GM23338 (cell line): ENCODE measurements at regions not wholly inside any gene's neighbourhood (a gene's known extent, or its start where the extent isn't known, plus 50 kb on each side); places are given as distances from the start of the nearest gene placed in this dataset.

Experiments
- ATAC-seq: fragments of 200-7000 bp; cut with Tn5 transposase; 3 replicates; pipeline ENCODE4 v1.9.1; 2020
- DNase-seq: peaks from one replicate; pipeline ENCODE4 v3.0.0-alpha.2; 2015; ENCODE audit warnings: low spot score
- H2AFZ ChIP-seq: fragments of 200-600 bp; sonication (generic); 2 replicates; pipeline ENCODE4 v1.8.0; 2016; ENCODE audit warnings: antibody characterized with exemption, mild to moderate bottlenecking, moderate library complexity
- H3F3A ChIP-seq: fragments of 200-600 bp; sonication (generic); replicated peaks from 2 replicates; pipeline ENCODE4 v1.8.0; 2017; ENCODE audit warnings: antibody characterized with exemption, mixed run types, low read depth
- H3K27ac ChIP-seq: fragments of 200-600 bp; sonication (generic); 2 replicates; pipeline ENCODE4 v1.6.1; 2016; ENCODE audit warnings: low read depth
- H3K27me3 ChIP-seq: fragments of 200-600 bp; sonication (generic); 2 replicates; pipeline ENCODE4 v1.8.0; 2016; ENCODE audit warnings: mild to moderate bottlenecking, mixed run types, moderate library complexity; ENCODE audit not compliant: insufficient read depth
- H3K36me3 ChIP-seq: fragments of 200-600 bp; sonication (generic); 2 replicates; pipeline ENCODE4 v1.8.0; 2016; ENCODE audit warnings: mild to moderate bottlenecking; ENCODE audit not compliant: insufficient read depth
- H3K4me1 ChIP-seq: fragments of 200-600 bp; sonication (generic); 2 replicates; pipeline ENCODE4 v1.8.0; 2016; ENCODE audit warnings: mild to moderate bottlenecking, moderate library complexity; ENCODE audit not compliant: insufficient read depth
- H3K4me2 ChIP-seq: fragments of 200-600 bp; sonication (generic); 2 replicates; pipeline ENCODE4 v1.7.1; 2017; ENCODE audit warnings: mixed run types
- H3K4me3 ChIP-seq: fragments of 200-600 bp; sonication (generic); 2 replicates; pipeline ENCODE4 v1.6.1; 2016; ENCODE audit warnings: mixed run types
- H3K79me2 ChIP-seq: fragments of 200-600 bp; sonication (generic); replicated peaks from 2 replicates; pipeline ENCODE4 v1.8.0; 2017; ENCODE audit warnings: mild to moderate bottlenecking; ENCODE audit not compliant: insufficient read depth
- H3K9me2 ChIP-seq: fragments of 200-600 bp; sonication (generic); 2 replicates; pipeline ENCODE4 v1.8.0; 2017; ENCODE audit not compliant: insufficient read depth
- H4K20me1 ChIP-seq: fragments of 200-600 bp; sonication (generic); replicated peaks from 2 replicates; pipeline ENCODE4 v1.8.0; 2017; ENCODE audit warnings: mild to moderate bottlenecking; ENCODE audit not compliant: insufficient read depth
- H3K27ac Mint-ChIP-seq: 2 replicates; pipeline ENCODE4 v1.8.0; 2020; ENCODE audit warnings: inconsistent platforms, mild to moderate bottlenecking, moderate library complexity, mixed read lengths
- H3K27me3 Mint-ChIP-seq: 3 replicates; pipeline ENCODE4 v1.8.0; 2022; ENCODE audit warnings: low read depth, mild to moderate bottlenecking, moderate library complexity, mixed read lengths, inconsistent platforms; ENCODE audit not compliant: insufficient read depth, poor library complexity
- H3K36me3 Mint-ChIP-seq: 3 replicates; pipeline ENCODE4 v1.8.0; 2021; ENCODE audit warnings: low read depth, mild to moderate bottlenecking, inconsistent platforms, moderate library complexity, mixed read lengths
- H3K4me1 Mint-ChIP-seq: 3 replicates; pipeline ENCODE4 v1.8.0; 2020; ENCODE audit warnings: mild to moderate bottlenecking, inconsistent platforms, mixed read lengths
- H3K4me3 Mint-ChIP-seq: 3 replicates; pipeline ENCODE4 v1.8.0; 2021; ENCODE audit warnings: moderate library complexity, mild to moderate bottlenecking, inconsistent platforms, mixed read lengths
- H3K9me3 Mint-ChIP-seq: 3 replicates; pipeline ENCODE4 v1.8.0; 2020; ENCODE audit warnings: moderate library complexity, mild to moderate bottlenecking, inconsistent platforms, mixed read lengths
- CREB1 ChIP-seq: fragments of 250-450 bp; sonication (Bioruptor Pico); IDR thresholded peaks from 2 replicates; pipeline ENCODE4 v1.5.0; 2020; ENCODE audit warnings: low read depth, mild to moderate bottlenecking, moderate library complexity
- ETS1 ChIP-seq: IDR thresholded peaks from 2 replicates; pipeline ENCODE4 v1.6.1; 2016; ENCODE audit warnings: antibody characterized with exemption
- EZH2 ChIP-seq: fragments of 200-600 bp; sonication (generic); IDR thresholded peaks from one replicate; pipeline ENCODE4 v1.8.0; 2017; ENCODE audit warnings: antibody characterized with exemption, mild to moderate bottlenecking, low read depth; ENCODE audit not compliant: unreplicated experiment
- JUNB ChIP-seq: IDR thresholded peaks from one replicate; pipeline ENCODE4 v1.6.1; 2016; ENCODE audit warnings: antibody characterized with exemption; ENCODE audit not compliant: unreplicated experiment
- NANOG ChIP-seq: IDR thresholded peaks from 2 replicates; pipeline ENCODE4 v1.6.1; 2016; ENCODE audit warnings: antibody characterized with exemption, borderline replicate concordance
- REST ChIP-seq: IDR thresholded peaks from one replicate; pipeline ENCODE4 v1.6.1; 2018; ENCODE audit warnings: antibody characterized with exemption; ENCODE audit not compliant: unreplicated experiment
- STAT1 ChIP-seq: IDR thresholded peaks from one replicate; pipeline ENCODE4 v1.6.1; 2016; ENCODE audit warnings: antibody characterized with exemption; ENCODE audit not compliant: unreplicated experiment
- ZNF114 ChIP-seq: fragments of 250-450 bp; sonication (Bioruptor Pico); IDR thresholded peaks from 2 replicates; pipeline ENCODE4 v1.5.0; 2020; ENCODE audit warnings: mild to moderate bottlenecking, moderate library complexity
- ZNF331 ChIP-seq: fragments of 250-450 bp; sonication (Bioruptor Pico); IDR thresholded peaks from 2 replicates; pipeline ENCODE4 v1.5.0; 2020; ENCODE audit warnings: low read depth, mild to moderate bottlenecking, moderate library complexity
- ZNF462 ChIP-seq: fragments of 250-450 bp; sonication (Bioruptor Pico); IDR thresholded peaks from 2 replicates; pipeline ENCODE4 v1.5.0; 2020; ENCODE audit warnings: mild to moderate bottlenecking, moderate library complexity
- TF ChIP-seq, protein P1 (sequence below), 2 experiments: fragments of 200-600 bp in 1 of 2; sonication (generic) in 1 of 2; conservative IDR thresholded peaks; 2 replicates each; pipeline versions ENCODE4 v1.5.1 to v1.6.1; 2016 to 2017; ENCODE audit warnings: antibody characterized with exemption in 2 of 2, low read depth in 2 of 2, mild to moderate bottlenecking in 2 of 2, moderate library complexity in 1 of 2

DNA sequence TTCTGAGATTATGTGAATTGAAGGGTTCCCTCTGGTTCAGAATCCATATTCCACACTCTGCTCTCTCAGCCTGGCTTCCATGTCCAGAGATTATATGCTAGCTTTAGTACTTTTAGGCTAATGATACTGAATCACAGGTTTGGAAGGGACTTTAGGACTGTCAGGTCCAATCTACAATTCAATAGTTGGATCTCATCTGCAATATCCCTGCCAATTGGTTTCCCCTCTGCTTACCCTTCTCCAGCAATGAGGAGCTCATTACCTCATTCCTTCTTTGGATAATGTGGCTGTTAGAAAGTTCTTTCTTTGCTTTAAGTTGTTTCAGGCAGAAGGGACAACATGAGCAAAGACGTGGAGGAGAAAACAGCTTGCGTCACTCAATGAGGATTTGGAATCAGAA is 245.3 kb downstream of the PLPP3 start (continued):
- TF ChIP-seq REST (no peak), ZNF114 (no peak)

GRCh38 chr1:56333461-56333860 is 245.9 kb downstream of the PLPP3 start:
- Histone ChIP-seq H2AFZ (no peak overlapping the region), H3F3A (no peaks in the 10 kb centered on the region), H3K4me3 (no peak overlapping the region), H3K27me3 (no peaks in the 10 kb centered on the region), H3K79me2 (no peaks in the 10 kb centered on the region), H4K20me1 (no peaks in the 10 kb centered on the region), H3K4me1 (no peaks in the 10 kb centered on the region; the same call in 1 of the 2 replicates), H3K4me2 (no peak overlapping the region), H3K36me3 (no peaks in the 10 kb centered on the region), H3K9me2 (no peaks in the 10 kb centered on the region), H3K27ac (no peak overlapping the region)
- DNase-seq (no peak), ATAC-seq (no peak)
- TF ChIP-seq, protein P1, sequence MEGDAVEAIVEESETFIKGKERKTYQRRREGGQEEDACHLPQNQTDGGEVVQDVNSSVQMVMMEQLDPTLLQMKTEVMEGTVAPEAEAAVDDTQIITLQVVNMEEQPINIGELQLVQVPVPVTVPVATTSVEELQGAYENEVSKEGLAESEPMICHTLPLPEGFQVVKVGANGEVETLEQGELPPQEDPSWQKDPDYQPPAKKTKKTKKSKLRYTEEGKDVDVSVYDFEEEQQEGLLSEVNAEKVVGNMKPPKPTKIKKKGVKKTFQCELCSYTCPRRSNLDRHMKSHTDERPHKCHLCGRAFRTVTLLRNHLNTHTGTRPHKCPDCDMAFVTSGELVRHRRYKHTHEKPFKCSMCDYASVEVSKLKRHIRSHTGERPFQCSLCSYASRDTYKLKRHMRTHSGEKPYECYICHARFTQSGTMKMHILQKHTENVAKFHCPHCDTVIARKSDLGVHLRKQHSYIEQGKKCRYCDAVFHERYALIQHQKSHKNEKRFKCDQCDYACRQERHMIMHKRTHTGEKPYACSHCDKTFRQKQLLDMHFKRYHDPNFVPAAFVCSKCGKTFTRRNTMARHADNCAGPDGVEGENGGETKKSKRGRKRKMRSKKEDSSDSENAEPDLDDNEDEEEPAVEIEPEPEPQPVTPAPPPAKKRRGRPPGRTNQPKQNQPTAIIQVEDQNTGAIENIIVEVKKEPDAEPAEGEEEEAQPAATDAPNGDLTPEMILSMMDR (conservative IDR thresholded peaks at IDR 0.05; ENCODE audit: low read depth in 2 of 2): no peak
- TF ChIP-seq ZNF331 (CRISPR knock-in tag) (no peak), NANOG (no peak), EZH2 (no peak), JUNB (no peak), STAT1 (no peak), CREB1 (CRISPR knock-in tag) (no peak), ETS1 (no peak), ZNF462 (CRISPR knock-in tag) (no peak)
- Mint-ChIP-seq H3K4me3 (no peak overlapping the region), H3K4me1 (peaks cover 4% of the 10 kb centered on the region; the same call in 1 of the 3 replicates), H3K27ac (no peak overlapping the region), H3K27me3 (peaks cover 1% of the 10 kb centered on the region), H3K36me3 (no peaks in the 10 kb centered on the region), H3K9me3 (no peaks in the 10 kb centered on the region)
